Activated naive CD4-positive, alpha-beta T cell treated with anti-CD3 and anti-CD28 coated beads, Interleukin-2, amount 50 U/mL, for 24 hours (primary cell): ENCODE measurements at regions not wholly inside any gene's neighbourhood (a gene's known extent, or its start where the extent isn't known, plus 50 kb on each side); places are given as distances from the start of the nearest gene placed in this dataset.
"Not testable (repeated sequence)": the region's sequence is repeated elsewhere in the genome, so short reads cannot be mapped to it uniquely, and the experiment has no call there.

Experiments used
- H3K27ac Mint-ChIP-seq: one replicate; pipeline ENCODE4 v1.8.0; 2021; ENCODE audit warnings: mild to moderate bottlenecking, mixed read lengths
- H3K27me3 Mint-ChIP-seq: one replicate; pipeline ENCODE4 v1.8.0; 2021; ENCODE audit warnings: mixed read lengths
- H3K36me3 Mint-ChIP-seq: one replicate; pipeline ENCODE4 v1.8.0; 2021; ENCODE audit warnings: mixed read lengths
- H3K4me1 Mint-ChIP-seq: one replicate; pipeline ENCODE4 v1.8.0; 2021; ENCODE audit warnings: mixed read lengths
- H3K4me3 Mint-ChIP-seq: one replicate; pipeline ENCODE4 v1.8.0; 2021; ENCODE audit warnings: mild to moderate bottlenecking, mixed read lengths
- H3K9me3 Mint-ChIP-seq: one replicate; pipeline ENCODE4 v1.8.0; 2021; ENCODE audit warnings: mixed read lengths

DNA sequence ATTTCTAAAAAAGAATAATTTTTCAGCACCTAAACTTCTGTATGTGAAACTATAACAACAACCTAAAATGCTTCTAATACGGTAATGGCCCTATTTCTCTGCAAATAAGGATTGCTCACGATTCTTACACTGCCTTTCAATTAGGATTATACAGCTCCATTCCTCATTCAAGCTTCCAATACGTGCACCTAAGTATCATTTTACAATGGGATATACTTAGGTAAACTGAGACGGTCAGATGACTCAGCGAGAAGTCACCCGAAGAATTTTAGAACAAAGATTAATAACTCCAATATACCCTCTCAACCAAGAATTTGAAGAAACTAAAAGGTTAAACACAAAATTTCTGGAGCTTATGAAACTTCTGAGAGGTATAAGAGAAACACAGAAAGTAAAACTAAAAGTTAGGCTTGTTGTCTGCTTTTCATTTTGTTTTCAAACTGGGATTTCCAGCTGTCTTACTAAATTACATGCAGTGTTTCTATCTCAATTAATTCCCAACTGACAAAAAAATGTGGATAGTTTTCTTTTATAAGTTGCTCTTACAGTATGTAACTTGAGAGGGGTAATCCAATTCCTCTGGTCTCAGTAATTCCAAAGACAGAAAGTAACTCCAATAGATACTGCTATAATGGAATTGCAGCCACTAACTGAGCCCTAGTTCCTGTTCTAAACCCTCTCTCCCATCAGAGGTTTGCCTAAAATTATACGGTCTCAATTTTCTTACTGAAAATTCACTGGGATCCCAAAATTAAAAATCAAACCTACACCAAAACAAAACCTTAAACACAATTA is 69.9 kb upstream of the NBPF20 start:
- H3K27ac Mint-ChIP-seq, H3K4me1 Mint-ChIP-seq, H3K9me3 Mint-ChIP-seq, H3K36me3 Mint-ChIP-seq, H3K4me3 Mint-ChIP-seq, H3K27me3 Mint-ChIP-seq: not testable (repeated sequence)

DNA sequence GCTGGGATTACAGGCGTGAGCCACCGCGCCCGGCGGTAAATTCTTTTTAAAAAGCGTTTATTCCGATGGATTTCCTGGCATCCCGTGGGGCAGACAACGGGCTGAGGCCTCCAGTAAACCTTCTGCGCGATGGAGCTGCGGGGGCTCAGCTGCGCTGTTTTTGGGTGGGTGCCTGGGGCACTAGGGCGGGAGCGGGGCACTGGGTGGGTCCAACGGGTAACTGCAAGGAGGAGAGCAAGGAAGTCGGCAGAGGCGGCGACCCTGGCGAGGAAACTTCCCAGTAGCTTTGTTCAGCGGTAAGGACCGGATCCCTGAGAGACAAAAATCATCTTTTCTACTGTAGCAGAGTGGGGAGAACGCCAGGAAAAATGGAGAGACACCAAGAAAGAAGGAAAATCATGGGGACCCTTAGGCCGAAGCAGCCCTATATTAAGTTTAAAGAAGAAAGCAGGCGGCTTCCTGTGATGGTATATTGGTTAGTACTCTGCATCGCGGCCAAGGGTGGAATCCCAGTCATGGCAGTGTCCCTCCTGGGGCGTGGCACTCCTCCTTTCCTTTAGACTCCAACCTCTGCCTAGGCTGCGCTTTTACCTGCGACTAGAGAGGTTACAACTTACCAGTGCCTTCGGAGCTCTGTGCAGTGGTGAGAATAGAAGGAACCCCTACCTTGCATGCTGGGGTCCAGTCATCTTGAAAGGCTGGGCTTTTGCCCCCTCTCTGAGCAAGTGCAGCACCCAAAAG is 63.0 kb upstream of the NBPF20 start:
- not testable (repeated sequence) for H3K27me3 Mint-ChIP-seq, H3K9me3 Mint-ChIP-seq, H3K36me3 Mint-ChIP-seq, H3K4me1 Mint-ChIP-seq, H3K27ac Mint-ChIP-seq
- H3K4me3 Mint-ChIP-seq, result peak overlapping the region; percentile 59

DNA sequence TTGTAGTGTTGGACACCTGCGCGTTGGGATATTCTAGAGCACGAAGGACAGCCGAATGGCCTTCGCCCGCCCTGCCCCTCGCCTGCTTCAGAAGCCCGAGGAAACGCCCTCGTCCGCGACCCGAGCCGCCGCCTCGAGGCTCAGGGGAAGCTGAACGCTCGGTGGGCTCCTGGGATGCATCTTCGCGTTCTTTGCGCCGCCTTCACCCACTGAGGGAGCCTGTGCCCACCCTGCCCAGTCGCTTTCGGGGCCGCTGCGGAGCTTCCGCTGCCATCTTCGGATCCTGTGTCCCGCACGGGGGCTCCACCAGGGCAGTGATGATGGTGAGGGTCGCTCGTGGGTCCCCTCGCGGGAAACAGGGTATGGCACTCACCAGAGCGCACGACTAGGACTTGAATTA is 61.8 kb upstream of the NBPF20 start:
- not testable (repeated sequence) for H3K27me3 Mint-ChIP-seq, H3K27ac Mint-ChIP-seq, H3K4me1 Mint-ChIP-seq, H3K36me3 Mint-ChIP-seq, H3K9me3 Mint-ChIP-seq
- peak overlapping the region; percentile 49 for H3K4me3 Mint-ChIP-seq

- H3K4me1 Mint-ChIP-seq, H3K27ac Mint-ChIP-seq, H3K9me3 Mint-ChIP-seq, H3K36me3 Mint-ChIP-seq, H3K4me3 Mint-ChIP-seq, H3K27me3 Mint-ChIP-seq: not testable (repeated sequence)
Observed at GRCh38 chr1:145484257-145484656, 58.9 kb upstream of the NBPF20 start.

GRCh38 chr1:145482214-145482860 is 56.9 kb upstream of the NBPF20 start:
- not testable (repeated sequence) for H3K27ac Mint-ChIP-seq, H3K4me1 Mint-ChIP-seq, H3K27me3 Mint-ChIP-seq, H3K4me3 Mint-ChIP-seq, H3K9me3 Mint-ChIP-seq, H3K36me3 Mint-ChIP-seq

GRCh38 chr1:145475962-145476361 is 50.6 kb upstream of the NBPF20 start:
- H3K27me3 Mint-ChIP-seq, H3K4me1 Mint-ChIP-seq, H3K9me3 Mint-ChIP-seq, H3K36me3 Mint-ChIP-seq: not testable (repeated sequence)
- Mint-ChIP-seq H3K4me3 (peak overlapping the region; percentile 68), H3K27ac (peak overlapping the region; percentile 17)

DNA sequence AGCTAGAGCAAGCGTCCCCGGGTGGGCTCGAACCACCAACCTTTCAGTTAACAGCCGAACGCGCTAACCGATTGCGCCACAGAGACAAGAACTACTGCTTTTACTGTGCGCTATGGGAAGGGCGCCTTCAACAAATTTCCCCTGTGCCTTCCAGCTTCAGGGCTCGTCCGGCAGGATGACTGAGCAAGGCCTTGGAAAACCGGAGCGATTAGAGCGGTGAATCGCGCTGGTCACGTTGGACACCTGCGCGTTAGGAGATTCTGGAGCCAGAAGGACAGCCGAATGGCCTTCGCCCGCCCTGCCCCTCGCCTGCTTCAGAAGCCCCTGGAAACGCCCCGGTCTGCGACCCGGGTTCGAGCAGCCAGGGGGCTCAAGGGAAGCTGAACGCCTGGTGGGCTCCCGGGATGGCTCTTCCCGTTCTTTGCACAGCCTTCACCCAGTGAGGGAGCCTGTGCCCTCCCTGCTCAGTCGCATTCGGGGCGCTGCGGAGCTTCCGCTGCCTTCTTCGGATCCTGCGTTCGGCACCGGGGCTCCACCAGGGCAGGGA is 50.0 kb upstream of the NBPF20 start:
- Mint-ChIP-seq H3K27ac (peak overlapping the region; percentile 85), H3K4me3 (peak overlapping the region; percentile 81)
- not testable (repeated sequence) for H3K4me1 Mint-ChIP-seq, H3K36me3 Mint-ChIP-seq, H3K9me3 Mint-ChIP-seq, H3K27me3 Mint-ChIP-seq
